ENCODE measurements at regions not wholly inside any gene's neighbourhood (a gene's known extent, or its start where the extent isn't known, plus 50 kb on each side); places are given as distances from the start of the nearest gene placed in this dataset.

DNA sequence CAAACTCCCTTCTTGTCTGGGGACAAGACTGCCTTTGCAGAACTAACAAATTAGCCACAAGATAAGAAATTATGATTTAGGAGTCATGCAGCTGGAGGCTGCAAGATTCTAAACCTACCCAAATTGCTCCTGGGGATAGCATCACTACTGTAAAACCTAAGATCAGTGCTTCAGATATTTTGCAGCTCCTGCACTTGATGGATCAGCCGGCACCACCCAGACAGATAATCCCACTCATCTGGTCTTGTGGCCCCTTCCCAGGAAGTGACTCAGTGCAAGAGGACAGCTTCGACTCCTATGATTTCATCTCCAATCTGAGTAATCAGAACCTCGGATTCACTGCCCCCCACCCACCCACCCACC lies 181.9 kb downstream of the AKR1D1 start:
- Histone ChIP-seq H3K9me3 (no peaks in the 10 kb centered on the region), H3K36me3 (ENCODE audit: low read depth) (no peaks in the 10 kb centered on the region), H3K4me3 (no peak overlapping the region), H3K4me1 (ENCODE audit: low read depth) (no peaks in the 10 kb centered on the region)
- TF ChIP-seq CTCF (IDR thresholded peaks at IDR 0.05), result no peak
- DNase-seq (no peak), ATAC-seq (no peak)
- intact Hi-C loops (cut with DNase I, micrococcal nuclease), result no loop called here

DNA sequence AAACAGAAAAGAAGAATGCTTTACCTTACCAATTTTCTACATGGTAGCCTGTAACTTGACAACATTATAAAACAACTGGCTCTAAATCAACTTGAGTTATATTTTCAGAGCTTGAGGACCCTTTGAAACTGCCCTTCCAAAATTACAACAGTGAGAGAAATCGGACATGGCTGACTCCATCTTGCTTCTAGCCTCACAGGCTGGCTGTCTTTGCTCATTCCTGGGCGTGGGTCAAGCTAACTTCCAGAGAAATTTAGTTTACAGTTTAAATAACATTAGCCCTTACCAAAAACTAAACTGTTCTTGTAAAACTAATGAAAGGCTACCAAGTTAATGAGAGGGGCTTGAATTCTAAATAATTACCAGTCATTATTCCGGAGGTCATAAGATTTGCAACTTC lies 183.4 kb downstream of the AKR1D1 start:
- no peaks in the 10 kb centered on the region for H3K36me3 ChIP-seq (ENCODE audit: low read depth)
- intact Hi-C loops (cut with DNase I, micrococcal nuclease), result no loop called here
- H3K4me1 ChIP-seq (ENCODE audit: low read depth), result no peaks in the 10 kb centered on the region
- no peak for DNase-seq
- no peak overlapping the region for H3K4me3 ChIP-seq
- ATAC-seq, result no peak
- no peak for TF ChIP-seq CTCF (IDR thresholded peaks at IDR 0.05)
- H3K9me3 ChIP-seq, result no peaks in the 10 kb centered on the region

- TF ChIP-seq CTCF (IDR thresholded peaks at IDR 0.05), result no peak
- Histone ChIP-seq H3K36me3 (ENCODE audit: low read depth) (no peaks in the 10 kb centered on the region), H3K4me3 (no peak overlapping the region), H3K9me3 (no peaks in the 10 kb centered on the region), H3K4me1 (ENCODE audit: low read depth) (no peaks in the 10 kb centered on the region)
- ATAC-seq (no peak), DNase-seq (no peak)
- intact Hi-C loops (cut with DNase I, micrococcal nuclease), result no loop called here
Measured at GRCh38 chr7:138267934-138268333, 191.7 kb downstream of the AKR1D1 start.

DNA sequence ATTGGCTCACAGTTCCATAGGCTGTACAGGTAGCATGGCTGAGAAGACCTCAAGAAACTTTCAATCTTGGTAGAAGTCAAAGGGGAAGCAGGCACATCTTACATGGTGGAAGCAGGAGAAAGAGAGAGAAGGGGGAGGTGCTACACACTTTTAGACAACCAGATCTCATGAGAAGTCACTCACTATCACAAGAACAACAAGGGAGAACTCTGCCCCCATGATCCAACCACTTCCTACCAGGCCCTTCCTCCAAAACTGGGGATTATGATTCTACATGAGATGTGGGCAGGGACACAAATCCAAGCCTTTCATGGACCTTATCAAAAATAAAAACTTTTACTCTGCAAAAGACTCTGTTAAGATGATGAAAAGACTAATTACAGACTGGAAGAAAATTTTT lies 183.2 kb upstream of the TRIM24 start:
- Histone ChIP-seq H3K36me3 (ENCODE audit: low read depth) (no peaks in the 10 kb centered on the region), H3K4me1 (ENCODE audit: low read depth) (no peaks in the 10 kb centered on the region), H3K9me3 (no peaks in the 10 kb centered on the region), H3K4me3 (no peak overlapping the region)
- ATAC-seq, result no peak
- DNase-seq, result no peak
- intact Hi-C loops (cut with DNase I, micrococcal nuclease), result no loop called here
- no peak for TF ChIP-seq CTCF (IDR thresholded peaks at IDR 0.05)

DNA sequence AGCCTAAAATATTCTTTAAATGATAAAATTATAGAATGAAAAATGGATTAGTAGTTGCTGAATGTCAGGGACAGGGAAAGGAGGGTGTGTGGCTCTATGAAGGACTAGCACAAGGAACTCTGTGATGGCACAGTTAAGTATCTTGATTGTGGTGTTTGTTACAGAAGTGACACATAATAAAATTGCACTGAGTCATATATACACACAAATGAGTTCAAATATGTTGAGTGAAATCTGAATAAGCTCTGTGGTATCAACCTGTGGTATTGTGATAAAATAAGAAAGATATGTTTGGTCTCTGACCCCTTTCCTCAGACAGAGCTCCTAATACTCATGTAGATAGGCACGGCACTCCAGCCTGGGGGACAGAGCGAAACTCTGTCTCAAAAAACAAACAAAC lies 181.5 kb upstream of the TRIM24 start:
- TF ChIP-seq CTCF (IDR thresholded peaks at IDR 0.05), result no peak
- no peak for DNase-seq
- Histone ChIP-seq H3K4me1 (ENCODE audit: low read depth) (no peaks in the 10 kb centered on the region), H3K4me3 (no peak overlapping the region), H3K36me3 (ENCODE audit: low read depth) (no peaks in the 10 kb centered on the region), H3K9me3 (no peaks in the 10 kb centered on the region)
- ATAC-seq, result no peak
- intact Hi-C loops (cut with DNase I, micrococcal nuclease), result no loop called here

DNA sequence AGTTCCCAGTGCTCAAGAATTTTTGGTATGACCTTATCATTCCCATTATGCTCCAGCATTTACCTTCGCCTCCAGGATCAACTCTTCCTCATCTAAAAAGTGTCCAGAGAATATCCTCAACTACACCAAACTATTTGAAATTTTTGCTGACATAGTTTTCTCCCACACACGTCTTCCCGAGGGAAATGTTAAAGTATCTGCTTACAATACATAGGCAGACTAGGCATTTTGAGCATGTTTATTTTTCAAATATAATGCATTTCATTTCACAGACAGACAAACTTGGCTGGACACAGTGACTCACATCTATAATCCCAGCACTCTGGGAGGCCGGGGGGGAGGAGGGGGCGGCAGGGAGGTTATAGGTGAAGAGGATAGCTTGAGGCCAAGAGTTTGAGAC lies 177.1 kb upstream of the TRIM24 start:
- Histone ChIP-seq H3K36me3 (ENCODE audit: low read depth) (no peaks in the 10 kb centered on the region), H3K9me3 (no peaks in the 10 kb centered on the region), H3K4me3 (no peak overlapping the region), H3K4me1 (ENCODE audit: low read depth) (no peaks in the 10 kb centered on the region)
- ATAC-seq (no peak), DNase-seq (no peak)
- no peak for TF ChIP-seq CTCF (IDR thresholded peaks at IDR 0.05)
- intact Hi-C loops (cut with DNase I, micrococcal nuclease), result no loop called here

Measured in mucosa of descending colon (tissue), 3 donors.